H1 (cell line): ENCODE measurements at regions not wholly inside any gene's neighbourhood (a gene's known extent, or its start where the extent isn't known, plus 50 kb on each side); places are given as distances from the start of the nearest gene placed in this dataset.

ENCODE experiments used
- CTCF ChIA-PET: fragments of 300-600 bp; sonication (Branson Sonifier 250); formaldehyde crosslinking; loops from one replicate; lab custom pipeline; 2021; ENCODE audit not compliant: partially characterized antibody; lab: Charles Lee
- POLR2A ChIA-PET: fragments of 300-600 bp; sonication (Branson Sonifier 250); formaldehyde crosslinking; loops from one replicate; lab custom pipeline; 2021; ENCODE audit warnings: inconsistent platforms; ENCODE audit not compliant: partially characterized antibody; lab: Charles Lee
- DNase-seq, 2 experiments: peaks; one replicate each; pipeline versions ENCODE4 v3.0.0 to v3.0.0-alpha.2; 2010 to 2022; ENCODE audit warnings: low spot score in 2 of 2, low read depth in 1 of 2, mixed read lengths in 1 of 2
- FAIRE-seq: peaks from 2 replicates; lab custom pipeline; 2011; peaks lifted over from hg19 to GRCh38; lab: Jason Lieb, UNC
- H2AFZ ChIP-seq: 2 replicates; pipeline ENCODE4 v1.8.1; 2012; ENCODE audit warnings: low read length, inconsistent platforms
- H2AK5ac ChIP-seq: 2 replicates; pipeline ENCODE4 v1.6.1; 2013; ENCODE audit warnings: low read depth, low read length
- H2BK120ac ChIP-seq: replicated peaks from 2 replicates; pipeline ENCODE3; 2013; ENCODE audit warnings: low read depth, low read length, inconsistent platforms
- H2BK12ac ChIP-seq: 2 replicates; pipeline ENCODE4 v1.6.1; 2013; ENCODE audit warnings: low read depth, low read length
- H2BK15ac ChIP-seq: 2 replicates; pipeline ENCODE4 v1.6.1; 2013; ENCODE audit warnings: low read length
- H2BK20ac ChIP-seq: 2 replicates; pipeline ENCODE4 v1.6.1; 2013; ENCODE audit warnings: low read length
- H2BK5ac ChIP-seq: 2 replicates; pipeline ENCODE4 v1.6.1; 2013; ENCODE audit warnings: low read depth, low read length
- H3K14ac ChIP-seq: 2 replicates; pipeline ENCODE4 v1.6.1; 2013; ENCODE audit warnings: inconsistent platforms; ENCODE audit not compliant: insufficient read length
- H3K18ac ChIP-seq: 2 replicates; pipeline ENCODE4 v1.6.1; 2013; ENCODE audit warnings: low read length; ENCODE audit errors: extremely low read depth
- H3K23ac ChIP-seq: 2 replicates; pipeline ENCODE4 v1.6.1; 2013; ENCODE audit warnings: inconsistent platforms; ENCODE audit not compliant: insufficient read length
- H3K23me2 ChIP-seq: 2 replicates; pipeline ENCODE4 v1.6.1; 2013; ENCODE audit warnings: low read depth, low read length
- H3K27ac ChIP-seq: 2 replicates; pipeline ENCODE4 v1.6.1; 2011; ENCODE audit warnings: low read depth, low read length, inconsistent platforms
- H3K27me3 ChIP-seq, 4 experiments: replicated peaks in 1 of 4; 1 replicate in 1 of 4; 2 replicates in 3 of 4; pipeline versions ENCODE4 v1.6.1 to v1.8.1; 2011 to 2013; ENCODE audit warnings: low read length in 3 of 4, mild to moderate bottlenecking in 3 of 4, inconsistent platforms in 2 of 4, mixed read lengths in 2 of 4, moderate library complexity in 1 of 4; ENCODE audit not compliant: control insufficient read depth in 3 of 4, insufficient read depth in 3 of 4; ENCODE audit errors: extremely low read depth in 1 of 4
- H3K36me3 ChIP-seq, 4 experiments: 2 replicates each; pipeline versions ENCODE4 v1.6.1 to v1.8.1; 2011 to 2013; ENCODE audit warnings: mild to moderate bottlenecking in 4 of 4, low read length in 3 of 4, moderate library complexity in 2 of 4, control low read depth in 1 of 4, inconsistent platforms in 1 of 4; ENCODE audit not compliant: insufficient read depth in 4 of 4, control insufficient read depth in 2 of 4
- H3K4ac ChIP-seq: replicated peaks from 2 replicates; pipeline ENCODE3; 2013; ENCODE audit warnings: low read length, low read depth, mixed read lengths, inconsistent platforms; ENCODE audit not compliant: insufficient read length
- H3K4me1 ChIP-seq, 4 experiments: replicated peaks in 1 of 4; 1 replicate in 1 of 4; 2 replicates in 3 of 4; pipeline versions ENCODE4 v1.6.1 to v1.8.1; 2011 to 2013; ENCODE audit warnings: low read length in 3 of 4, inconsistent platforms in 2 of 4, mixed read lengths in 1 of 4; ENCODE audit not compliant: insufficient read depth in 4 of 4, control insufficient read depth in 3 of 4
- H3K4me2 ChIP-seq, 2 experiments: 2 replicates each; pipeline versions ENCODE4 v1.6.1 to v1.8.1; 2011 to 2013; ENCODE audit warnings: low read depth in 2 of 2, low read length in 2 of 2, control low read depth in 1 of 2, inconsistent platforms in 1 of 2, mild to moderate bottlenecking in 1 of 2; ENCODE audit not compliant: insufficient read depth in 1 of 2
- H3K4me3 ChIP-seq, 4 experiments: fragments of 200-600, 300-600 bp in 1 of 4; sonication (generic), shearing (Covaris generic), sonication (Bioruptor Twin) in 1 of 4; 2 replicates each; pipeline versions ENCODE4 v1.5.1 to v1.8.1; 2011 to 2016; ENCODE audit warnings: low read length in 4 of 4, low read depth in 3 of 4, control low read depth in 2 of 4, inconsistent platforms in 2 of 4, mild to moderate bottlenecking in 2 of 4, mixed read lengths in 1 of 4, moderate library complexity in 1 of 4; ENCODE audit not compliant: insufficient read depth in 2 of 4; ENCODE audit errors: extremely low read depth in 1 of 4
- H3K56ac ChIP-seq: replicated peaks from 2 replicates; pipeline ENCODE3; 2013; ENCODE audit warnings: low read depth, mild to moderate bottlenecking, mixed read lengths, low read length, inconsistent platforms; ENCODE audit not compliant: insufficient read length
- H3K79me1 ChIP-seq: 2 replicates; pipeline ENCODE4 v1.6.1; 2013; ENCODE audit warnings: low read depth, low read length, control low read depth
- H3K79me2 ChIP-seq, 2 experiments: 2 replicates each; pipeline versions ENCODE4 v1.6.1 to v1.8.1; 2012 to 2013; ENCODE audit warnings: low read length in 2 of 2, mild to moderate bottlenecking in 2 of 2, inconsistent platforms in 1 of 2; ENCODE audit not compliant: insufficient read depth in 2 of 2, control insufficient read depth in 1 of 2
- H3K9ac ChIP-seq, 4 experiments: replicated peaks in 1 of 4; 1 replicate in 1 of 4; 2 replicates in 3 of 4; pipeline versions ENCODE4 v1.6.1 to v1.8.1; 2011 to 2013; ENCODE audit warnings: low read depth in 3 of 4, low read length in 3 of 4, control low read depth in 2 of 4, mild to moderate bottlenecking in 2 of 4, moderate library complexity in 2 of 4, inconsistent platforms in 1 of 4; ENCODE audit errors: extremely low read depth in 1 of 4
- H3K9me3 ChIP-seq, 2 experiments: 2 replicates each; pipeline versions ENCODE4 v1.6.1 to v1.8.1; 2012 to 2013; ENCODE audit warnings: mild to moderate bottlenecking in 2 of 2, moderate library complexity in 2 of 2, control low read depth in 1 of 2, inconsistent platforms in 1 of 2, low read depth in 1 of 2, low read length in 1 of 2, mixed read lengths in 1 of 2; ENCODE audit not compliant: insufficient read depth in 2 of 2
- H4K20me1 ChIP-seq, 2 experiments: replicated peaks in 1 of 2; 2 replicates each; pipeline versions ENCODE3 to v1.8.1; 2011 to 2013; ENCODE audit warnings: inconsistent platforms in 2 of 2, low read length in 2 of 2, mild to moderate bottlenecking in 1 of 2; ENCODE audit not compliant: insufficient read depth in 2 of 2, control insufficient read depth in 1 of 2
- H4K5ac ChIP-seq: 2 replicates; pipeline ENCODE4 v1.6.1; 2013; ENCODE audit warnings: low read length, low read depth, mixed read lengths, inconsistent platforms; ENCODE audit not compliant: insufficient read length
- H4K8ac ChIP-seq: 2 replicates; pipeline ENCODE4 v1.8.0; 2013; ENCODE audit warnings: mild to moderate bottlenecking, moderate library complexity, low read length, inconsistent platforms; ENCODE audit not compliant: insufficient read depth; ENCODE audit errors: extremely low read depth
- H4K91ac ChIP-seq: replicated peaks from 2 replicates; pipeline ENCODE3; 2013; ENCODE audit warnings: low read length, mixed read lengths, inconsistent platforms; ENCODE audit not compliant: insufficient read length
- CHD1 ChIP-seq: IDR thresholded peaks from 2 replicates; pipeline ENCODE4 v1.6.1; 2012; ENCODE audit warnings: low read depth, low read length, improper control_type of control experiment
- KDM1A ChIP-seq: fragments of 200-600, 300-600 bp; sonication (generic); IDR thresholded peaks from 2 replicates; pipeline ENCODE4 v1.7.1; 2016; ENCODE audit warnings: mild to moderate bottlenecking, low read length, borderline replicate concordance
- PHF8 ChIP-seq: fragments of 200-600 bp; sonication (generic); conservative IDR thresholded peaks from 2 replicates; pipeline ENCODE4 v1.7.1; 2012; ENCODE audit warnings: low read depth, mild to moderate bottlenecking, inconsistent platforms, low read length, moderate library complexity
- POLR2AphosphoS5 ChIP-seq: IDR thresholded peaks from 2 replicates; pipeline ENCODE4 v1.6.1; 2011; ENCODE audit warnings: low read depth, low read length
- RFX5 ChIP-seq: IDR thresholded peaks from 2 replicates; pipeline ENCODE4 v1.6.1; 2011; ENCODE audit warnings: low read depth, low read length, improper control_type of control experiment, borderline replicate concordance
- WGBS, 2 experiments: shearing (Covaris generic) in 1 of 2; methylation state at CpG; one replicate each; pipeline versions ENCODE4 v1.1.6 to v1.1.7; 2013 to 2015; ENCODE audit warnings: low lambda C conversion rate in 2 of 2, mixed read lengths in 2 of 2, inconsistent platforms in 1 of 2, low coverage in 1 of 2, missing lambda C conversion rate in 1 of 2; ENCODE audit not compliant: insufficient replicate concordance in 2 of 2, insufficient coverage in 1 of 2, insufficient read length in 1 of 2; ENCODE audit errors: extremely low coverage in 1 of 2, missing lambda C conversion rate in 1 of 2; 5-methylcytosine and 5-hydroxymethylcytosine counted together

DNA sequence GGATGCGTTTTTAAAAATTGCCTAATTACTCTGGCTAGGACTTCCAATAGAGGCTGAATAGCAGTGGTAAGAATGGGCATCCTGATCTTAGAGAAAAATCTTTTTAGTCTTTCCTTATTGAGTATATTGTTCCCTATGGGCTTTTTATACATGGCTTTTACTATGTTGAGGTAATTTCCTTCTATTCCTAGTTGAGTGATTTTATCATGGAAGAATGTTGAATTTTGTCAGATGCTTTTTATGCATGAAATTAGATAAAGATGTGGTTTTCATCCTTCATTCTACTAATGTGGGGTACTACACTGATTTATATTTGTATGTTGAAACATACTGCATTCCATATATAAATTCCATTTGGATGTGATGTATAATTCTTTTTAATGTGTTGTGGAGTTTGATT lies 2673.8 kb downstream of the PCDH9 start:
- Histone ChIP-seq H3K14ac (no peak overlapping the region), H3K9ac (no peak overlapping the region), H3K4ac (no peak overlapping the region), H2BK120ac (no peak overlapping the region), H3K9me3 (no peaks in the 10 kb centered on the region), H3K4me2 (no peak overlapping the region), H2BK15ac (no peak overlapping the region), H2AFZ (no peak overlapping the region), H3K27ac (no peak overlapping the region), H3K18ac (no peak overlapping the region), H3K4me1 (no peaks in the 10 kb centered on the region), H2AK5ac (no peak overlapping the region), H4K20me1 (no peaks in the 10 kb centered on the region), H3K23ac (no peak overlapping the region), H3K23me2 (no peaks in the 10 kb centered on the region), H3K36me3 (no peaks in the 10 kb centered on the region), H3K27me3 (no peaks in the 10 kb centered on the region), H3K79me2 (no peaks in the 10 kb centered on the region), H3K79me1 (no peaks in the 10 kb centered on the region), H4K91ac (no peak overlapping the region), H3K56ac (no peak overlapping the region), H2BK12ac (no peak overlapping the region), H4K8ac (no peak overlapping the region), H4K5ac (no peak overlapping the region), H2BK5ac (no peak overlapping the region), H2BK20ac (no peak overlapping the region), H3K4me3 (no peak overlapping the region)
- ChIA-PET POLR2A (no interaction called here), CTCF (no interaction called here)
- TF ChIP-seq CHD1 (no peak), PHF8 (no peak), KDM1A (no peak), POLR2AphosphoS5 (no peak), RFX5 (no peak)
- DNase-seq: no peak
- WGBS, 2 experiments: 93% methylated on average over 1 of the region's 1 CpG; no CpG with 5 or more reads in 1 of the 2 experiments
- FAIRE-seq: no peak
